ENCODE measurements at regions not wholly inside any gene's neighbourhood (a gene's known extent, or its start where the extent isn't known, plus 50 kb on each side); places are given as distances from the start of the nearest gene placed in this dataset.

GRCh38 chr16:59188029-59188428 is 453.9 kb upstream of the GOT2 start:
- no peak for TF ChIP-seq CTCF (IDR thresholded peaks at IDR 0.05; ENCODE audit: partially characterized antibody, unreplicated experiment)
- H3K4me1 Mint-ChIP-seq (ENCODE audit: low read depth, unreplicated experiment) = peaks cover 8% of the 10 kb centered on the region
- no peak overlapping the region for H3K4me3 Mint-ChIP-seq (ENCODE audit: unreplicated experiment)
- DNase-seq = no peak
- H3K27ac Mint-ChIP-seq (ENCODE audit: unreplicated experiment) = no peak overlapping the region
- H3K9me3 Mint-ChIP-seq (ENCODE audit: unreplicated experiment) = no peaks in the 10 kb centered on the region
- H3K27me3 Mint-ChIP-seq (ENCODE audit: unreplicated experiment) = peaks cover 2% of the 10 kb centered on the region
- H3K36me3 Mint-ChIP-seq (ENCODE audit: unreplicated experiment) = peaks cover 4% of the 10 kb centered on the region

GRCh38 chr16:59181821-59182420 is 447.8 kb upstream of the GOT2 start:
- no peak for TF ChIP-seq CTCF (IDR thresholded peaks at IDR 0.05; ENCODE audit: partially characterized antibody, unreplicated experiment)
- Mint-ChIP-seq H3K27me3 (ENCODE audit: unreplicated experiment) (peaks cover 2% of the 10 kb centered on the region), H3K4me1 (ENCODE audit: low read depth, unreplicated experiment) (no peaks in the 10 kb centered on the region), H3K9me3 (ENCODE audit: unreplicated experiment) (peaks cover 1% of the 10 kb centered on the region), H3K27ac (ENCODE audit: unreplicated experiment) (no peak overlapping the region), H3K36me3 (ENCODE audit: unreplicated experiment) (peaks cover 4% of the 10 kb centered on the region), H3K4me3 (ENCODE audit: unreplicated experiment) (no peak overlapping the region)
- DNase-seq = no peak

GRCh38 chr16:59180083-59180476 is 446.0 kb upstream of the GOT2 start:
- H3K27ac Mint-ChIP-seq (ENCODE audit: unreplicated experiment) = no peak overlapping the region
- H3K4me1 Mint-ChIP-seq (ENCODE audit: low read depth, unreplicated experiment) = no peaks in the 10 kb centered on the region
- no peaks in the 10 kb centered on the region for H3K27me3 Mint-ChIP-seq (ENCODE audit: unreplicated experiment)
- H3K4me3 Mint-ChIP-seq (ENCODE audit: unreplicated experiment) = no peak overlapping the region
- peaks cover 1% of the 10 kb centered on the region for H3K9me3 Mint-ChIP-seq (ENCODE audit: unreplicated experiment)
- H3K36me3 Mint-ChIP-seq (ENCODE audit: unreplicated experiment) = no peaks in the 10 kb centered on the region
- no peak for DNase-seq
- TF ChIP-seq CTCF (IDR thresholded peaks at IDR 0.05; ENCODE audit: partially characterized antibody, unreplicated experiment) = no peak

GRCh38 chr16:59179446-59180082 is 445.4 kb upstream of the GOT2 start:
- TF ChIP-seq CTCF (IDR thresholded peaks at IDR 0.05; ENCODE audit: partially characterized antibody, unreplicated experiment) = no peak
- H3K4me3 Mint-ChIP-seq (ENCODE audit: unreplicated experiment) = no peak overlapping the region
- H3K9me3 Mint-ChIP-seq (ENCODE audit: unreplicated experiment) = peaks cover 1% of the 10 kb centered on the region
- no peak for DNase-seq
- H3K36me3 Mint-ChIP-seq (ENCODE audit: unreplicated experiment) = no peaks in the 10 kb centered on the region
- no peaks in the 10 kb centered on the region for H3K27me3 Mint-ChIP-seq (ENCODE audit: unreplicated experiment)
- H3K27ac Mint-ChIP-seq (ENCODE audit: unreplicated experiment) = no peak overlapping the region
- H3K4me1 Mint-ChIP-seq (ENCODE audit: low read depth, unreplicated experiment) = no peaks in the 10 kb centered on the region

GRCh38 chr16:59173408-59173831 is 439.3 kb upstream of the GOT2 start:
- Mint-ChIP-seq H3K4me3 (ENCODE audit: unreplicated experiment) (no peak overlapping the region), H3K9me3 (ENCODE audit: unreplicated experiment) (no peaks in the 10 kb centered on the region), H3K27me3 (ENCODE audit: unreplicated experiment) (peaks cover 2% of the 10 kb centered on the region), H3K4me1 (ENCODE audit: low read depth, unreplicated experiment) (peaks cover 15% of the 10 kb centered on the region), H3K27ac (ENCODE audit: unreplicated experiment) (no peak overlapping the region), H3K36me3 (ENCODE audit: unreplicated experiment) (no peaks in the 10 kb centered on the region)
- no peak for DNase-seq
- TF ChIP-seq CTCF (IDR thresholded peaks at IDR 0.05; ENCODE audit: partially characterized antibody, unreplicated experiment) = no peak

Data from glutamatergic neuron (in vitro differentiated cells).